ENCODE measurements at regions not wholly inside any gene's neighbourhood (a gene's known extent, or its start where the extent isn't known, plus 50 kb on each side); places are given as distances from the start of the nearest gene placed in this dataset.

- no peak for DNase-seq (ENCODE audit: insufficient read length, low spot score, missing footprints)
- Histone ChIP-seq H3K27ac (ENCODE audit: low read depth, low read length) (no peak overlapping the region), H4K20me1 (ENCODE audit: insufficient read depth, low read length) (no peaks in the 10 kb centered on the region), H3K4me3 (ENCODE audit: insufficient read depth, low read length) (no peak overlapping the region), H3K79me2 (ENCODE audit: insufficient read depth, low read length) (no peaks in the 10 kb centered on the region), H3K27me3 (ENCODE audit: insufficient read depth, low read length) (no peaks in the 10 kb centered on the region), H3K4me2 (ENCODE audit: insufficient read depth, low read length) (no peak overlapping the region), H2AFZ (ENCODE audit: low read length) (no peak overlapping the region), H3K4me1 (ENCODE audit: insufficient read depth, low read length) (peaks cover 17% of the 10 kb centered on the region), H3K9me3 (ENCODE audit: low read depth, low read length) (no peaks in the 10 kb centered on the region), H3K36me3 (ENCODE audit: insufficient read depth, low read length) (no peaks in the 10 kb centered on the region)
- no peak for TF ChIP-seq CTCF (IDR thresholded peaks at IDR 0.05; ENCODE audit: extremely low read depth, low read depth, low read length)
Measured at GRCh38 chr3:159607856-159608255, 380.8 kb upstream of the IL12A start.

- H3K27me3 ChIP-seq (ENCODE audit: insufficient read depth, low read length): no peaks in the 10 kb centered on the region
- no peak for TF ChIP-seq CTCF (IDR thresholded peaks at IDR 0.05; ENCODE audit: extremely low read depth, low read depth, low read length)
- no peaks in the 10 kb centered on the region for H4K20me1 ChIP-seq (ENCODE audit: insufficient read depth, low read length)
- no peaks in the 10 kb centered on the region for H3K79me2 ChIP-seq (ENCODE audit: insufficient read depth, low read length)
- H3K4me3 ChIP-seq (ENCODE audit: insufficient read depth, low read length): no peak overlapping the region
- H3K4me1 ChIP-seq (ENCODE audit: insufficient read depth, low read length): peaks cover 17% of the 10 kb centered on the region
- H3K4me2 ChIP-seq (ENCODE audit: insufficient read depth, low read length): no peak overlapping the region
- no peak overlapping the region for H2AFZ ChIP-seq (ENCODE audit: low read length)
- no peaks in the 10 kb centered on the region for H3K36me3 ChIP-seq (ENCODE audit: insufficient read depth, low read length)
- H3K27ac ChIP-seq (ENCODE audit: low read depth, low read length): no peak overlapping the region
- H3K9me3 ChIP-seq (ENCODE audit: low read depth, low read length): no peaks in the 10 kb centered on the region
- no peak for DNase-seq (ENCODE audit: insufficient read length, low spot score, missing footprints)
Measured at GRCh38 chr3:159608311-159608710, 380.3 kb upstream of the IL12A start.

- Histone ChIP-seq H4K20me1 (ENCODE audit: insufficient read depth, low read length) (no peaks in the 10 kb centered on the region), H2AFZ (ENCODE audit: low read length) (no peak overlapping the region), H3K4me3 (ENCODE audit: insufficient read depth, low read length) (no peak overlapping the region), H3K4me2 (ENCODE audit: insufficient read depth, low read length) (no peak overlapping the region), H3K79me2 (ENCODE audit: insufficient read depth, low read length) (no peaks in the 10 kb centered on the region), H3K4me1 (ENCODE audit: insufficient read depth, low read length) (peaks cover 8% of the 10 kb centered on the region), H3K27ac (ENCODE audit: low read depth, low read length) (no peak overlapping the region), H3K27me3 (ENCODE audit: insufficient read depth, low read length) (no peaks in the 10 kb centered on the region), H3K36me3 (ENCODE audit: insufficient read depth, low read length) (no peaks in the 10 kb centered on the region), H3K9me3 (ENCODE audit: low read depth, low read length) (no peaks in the 10 kb centered on the region)
- no peak for TF ChIP-seq CTCF (IDR thresholded peaks at IDR 0.05; ENCODE audit: extremely low read depth, low read depth, low read length)
- no peak for DNase-seq (ENCODE audit: insufficient read length, low spot score, missing footprints)
Measured at GRCh38 chr3:159609625-159610024, 379.0 kb upstream of the IL12A start.

DNA sequence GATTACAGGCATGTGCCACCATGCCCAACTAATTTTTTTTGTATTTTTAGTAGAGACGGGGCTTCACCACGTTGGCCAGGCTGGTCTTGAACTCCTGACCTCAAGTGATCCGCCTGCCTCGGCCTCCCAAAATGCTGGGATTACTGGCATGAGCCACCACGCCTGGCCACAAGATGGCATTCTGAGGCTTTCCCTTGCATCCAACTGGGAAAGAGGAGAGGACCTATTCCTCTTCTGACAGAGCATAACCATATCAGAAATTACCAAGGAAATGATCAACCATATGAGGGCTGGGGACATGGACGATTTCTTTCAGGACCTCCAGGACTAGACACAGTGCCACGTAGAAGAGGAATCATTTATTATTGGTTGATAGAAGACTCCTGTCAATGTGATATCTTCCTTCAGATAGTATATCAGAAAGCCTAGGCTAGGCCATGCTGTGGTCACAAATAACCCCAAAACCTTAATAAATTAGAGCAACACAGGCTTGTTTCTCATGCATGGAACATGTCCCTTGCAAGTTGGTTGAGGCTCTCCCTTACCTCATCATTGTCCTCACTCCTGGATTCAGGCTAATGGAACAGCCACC lies 372.3 kb upstream of the IL12A start:
- H3K79me2 ChIP-seq (ENCODE audit: insufficient read depth, low read length): no peaks in the 10 kb centered on the region
- H3K36me3 ChIP-seq (ENCODE audit: insufficient read depth, low read length): no peaks in the 10 kb centered on the region
- peaks cover 22% of the 10 kb centered on the region for H3K4me1 ChIP-seq (ENCODE audit: insufficient read depth, low read length)
- no peaks in the 10 kb centered on the region for H3K9me3 ChIP-seq (ENCODE audit: low read depth, low read length)
- TF ChIP-seq CTCF (IDR thresholded peaks at IDR 0.05; ENCODE audit: extremely low read depth, low read depth, low read length): peak; percentile 73
- H4K20me1 ChIP-seq (ENCODE audit: insufficient read depth, low read length): no peaks in the 10 kb centered on the region
- H3K4me2 ChIP-seq (ENCODE audit: insufficient read depth, low read length): no peak overlapping the region
- H2AFZ ChIP-seq (ENCODE audit: low read length): no peak overlapping the region
- no peak overlapping the region for H3K27ac ChIP-seq (ENCODE audit: low read depth, low read length)
- DNase-seq (ENCODE audit: insufficient read length, low spot score, missing footprints): no peak
- no peak overlapping the region for H3K4me3 ChIP-seq (ENCODE audit: insufficient read depth, low read length)
- no peaks in the 10 kb centered on the region for H3K27me3 ChIP-seq (ENCODE audit: insufficient read depth, low read length)

Measured in osteoblast (primary cell).